SH-SY5Y (cell line): ENCODE measurements at regions not wholly inside any gene's neighbourhood (a gene's known extent, or its start where the extent isn't known, plus 50 kb on each side); places are given as distances from the start of the nearest gene placed in this dataset.

Source experiments
- GATA2 ChIP-seq: IDR thresholded peaks from 2 replicates; pipeline ENCODE4 v1.6.1; 2011; ENCODE audit warnings: mild to moderate bottlenecking, low read depth, low read length
- GATA3 ChIP-seq: IDR thresholded peaks from 2 replicates; pipeline ENCODE4 v1.6.1; 2011; ENCODE audit warnings: low read depth, mild to moderate bottlenecking, low read length, moderate library complexity

DNA sequence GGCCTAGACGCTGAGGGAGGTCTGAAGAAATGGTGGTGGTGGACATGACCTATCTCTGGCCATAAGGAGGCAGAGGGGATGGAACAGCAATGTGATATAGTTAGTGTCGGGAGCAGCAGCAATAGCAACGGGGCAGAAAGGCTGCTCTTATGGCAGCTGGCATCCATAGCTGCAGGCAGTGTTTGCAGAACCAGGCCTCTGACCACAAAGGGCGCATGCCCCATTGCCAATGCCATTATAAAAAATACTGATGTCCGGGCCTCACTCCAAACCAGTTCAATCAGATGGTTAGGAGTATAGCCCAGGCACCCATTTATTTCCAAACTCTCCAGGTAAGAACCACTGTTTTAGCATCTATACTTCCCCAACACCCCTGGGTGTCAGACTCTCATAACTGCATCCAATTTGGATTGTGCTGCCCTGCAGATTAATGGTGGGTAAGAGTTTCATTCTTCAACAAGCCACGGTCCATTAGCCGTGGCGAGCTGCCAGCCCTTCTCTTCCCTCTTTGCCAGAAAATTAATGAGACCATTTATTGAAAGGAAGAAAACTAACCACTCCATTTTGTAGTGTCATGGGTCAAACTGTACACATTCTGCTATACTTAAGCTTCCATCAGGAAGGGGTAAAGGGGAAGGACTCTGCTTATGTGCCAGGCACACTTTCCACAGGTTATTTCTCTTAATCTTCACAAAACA lies 72.8 kb upstream of the SPON1 start:
- TF ChIP-seq GATA2, result no peak
- no peak for TF ChIP-seq GATA3
